ENCODE measurements at regions not wholly inside any gene's neighbourhood (a gene's known extent, or its start where the extent isn't known, plus 50 kb on each side); places are given as distances from the start of the nearest gene placed in this dataset.

DNA sequence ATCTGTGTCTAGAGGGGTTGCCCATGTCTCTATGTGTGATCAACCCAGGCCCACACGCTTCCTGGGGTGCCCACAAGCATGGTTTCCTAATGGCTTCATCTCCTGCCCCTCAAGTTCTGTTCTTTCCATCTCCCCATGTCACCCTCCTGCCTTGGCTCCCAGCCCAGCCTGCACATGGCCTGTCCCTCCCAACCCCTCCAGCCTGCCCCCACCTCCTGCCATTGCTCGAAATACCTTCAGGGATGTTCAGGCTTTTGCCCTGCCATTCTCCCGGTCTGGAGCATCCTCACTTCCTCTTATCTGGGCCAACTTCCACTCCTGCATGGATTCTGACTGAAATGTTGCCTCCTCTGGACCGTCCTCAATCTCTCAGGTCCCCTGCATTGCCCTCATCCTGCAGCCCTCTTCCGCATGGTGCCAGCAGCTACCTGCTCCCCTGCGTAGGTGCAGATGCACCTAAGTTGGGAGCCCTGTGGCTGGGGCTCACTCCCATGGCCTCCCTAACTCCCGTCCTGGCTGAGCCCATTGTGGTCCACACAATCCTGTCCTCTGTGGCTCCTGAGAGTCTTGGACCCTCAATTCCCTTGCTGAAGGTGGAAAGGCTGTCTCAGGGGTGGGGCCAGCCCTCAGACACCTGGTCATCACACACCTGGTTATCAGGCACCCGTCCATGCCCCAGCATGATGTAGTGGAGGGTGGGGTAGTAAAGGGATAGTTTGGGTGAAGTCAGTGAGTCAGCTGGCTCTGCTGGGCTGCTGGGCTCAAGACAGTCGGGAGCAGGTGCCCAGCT, 152.1 kb downstream of the URI1 start:
- no peak for TF ChIP-seq CTCF (IDR thresholded peaks at IDR 0.05)
- no peak for TF ChIP-seq POLR2A (IDR thresholded peaks at IDR 0.05)
- TF ChIP-seq EP300 (IDR thresholded peaks at IDR 0.05): no peak
- no peak for TF ChIP-seq POLR2AphosphoS5 (IDR thresholded peaks at IDR 0.05)

Data from upper lobe of left lung (tissue), 4 donors.